ENCODE measurements at regions not wholly inside any gene's neighbourhood (a gene's known extent, or its start where the extent isn't known, plus 50 kb on each side); places are given as distances from the start of the nearest gene placed in this dataset.
A peak's percentile ranks its signal among the peaks of the same experiment; 100 is the strongest.

GRCh38 chrX:13427441-13428052 lies 107.7 kb upstream of the ATXN3L start:
- no peak for FAIRE-seq
- peak overlapping the region; percentile 11 for H3K9ac ChIP-seq (ENCODE audit: control insufficient read depth, extremely low read depth, insufficient read depth, low read length)
- no peak for DNase-seq (ENCODE audit: low read depth, low spot score)

DNA sequence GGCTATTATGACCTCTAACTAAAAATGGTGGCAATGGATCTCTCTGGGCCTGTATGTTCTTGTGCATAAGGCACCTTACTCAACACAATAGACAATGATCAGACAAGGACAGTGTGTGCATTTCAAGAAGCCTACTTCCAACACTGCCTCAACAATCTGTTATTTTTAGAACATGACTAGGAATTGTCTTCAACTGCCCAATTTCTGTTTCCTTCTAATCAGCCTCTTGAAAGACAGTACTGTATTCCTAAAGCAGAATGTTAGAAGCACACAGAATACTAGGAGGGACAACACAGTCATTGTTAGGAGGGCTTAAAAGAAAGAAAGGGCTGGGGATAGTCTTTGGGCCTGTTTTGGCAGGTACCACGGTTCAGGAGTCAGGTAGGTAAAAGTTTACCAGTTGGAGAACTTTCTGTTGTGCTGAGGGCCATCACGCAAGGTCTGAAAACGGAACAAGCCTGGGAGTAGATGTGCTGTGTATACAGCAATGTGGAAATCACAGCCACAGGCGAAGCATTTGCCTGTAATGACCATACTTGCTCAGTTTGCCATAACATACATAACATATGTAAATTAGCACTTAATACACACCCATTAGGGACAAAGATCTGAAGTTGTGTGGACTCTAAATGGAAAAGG lies 100.8 kb upstream of the ATXN3L start:
- FAIRE-seq: peak; percentile 49
- no peaks in the 10 kb centered on the region for H3K27me3 ChIP-seq (ENCODE audit: control insufficient read depth, extremely low read depth, insufficient read depth, low read length)
- peak overlapping the region; percentile 6 for H2AFZ ChIP-seq (ENCODE audit: control insufficient read depth, low read length)
- no peaks in the 10 kb centered on the region for H3K36me3 ChIP-seq (ENCODE audit: control insufficient read depth in 2 of 2, extremely low read depth in 1 of 2, insufficient read depth in 2 of 2, low read length in 2 of 2)
- H3K79me2 ChIP-seq (ENCODE audit: control insufficient read depth, insufficient read depth, low read length): no peaks in the 10 kb centered on the region
- TF ChIP-seq, protein P1, sequence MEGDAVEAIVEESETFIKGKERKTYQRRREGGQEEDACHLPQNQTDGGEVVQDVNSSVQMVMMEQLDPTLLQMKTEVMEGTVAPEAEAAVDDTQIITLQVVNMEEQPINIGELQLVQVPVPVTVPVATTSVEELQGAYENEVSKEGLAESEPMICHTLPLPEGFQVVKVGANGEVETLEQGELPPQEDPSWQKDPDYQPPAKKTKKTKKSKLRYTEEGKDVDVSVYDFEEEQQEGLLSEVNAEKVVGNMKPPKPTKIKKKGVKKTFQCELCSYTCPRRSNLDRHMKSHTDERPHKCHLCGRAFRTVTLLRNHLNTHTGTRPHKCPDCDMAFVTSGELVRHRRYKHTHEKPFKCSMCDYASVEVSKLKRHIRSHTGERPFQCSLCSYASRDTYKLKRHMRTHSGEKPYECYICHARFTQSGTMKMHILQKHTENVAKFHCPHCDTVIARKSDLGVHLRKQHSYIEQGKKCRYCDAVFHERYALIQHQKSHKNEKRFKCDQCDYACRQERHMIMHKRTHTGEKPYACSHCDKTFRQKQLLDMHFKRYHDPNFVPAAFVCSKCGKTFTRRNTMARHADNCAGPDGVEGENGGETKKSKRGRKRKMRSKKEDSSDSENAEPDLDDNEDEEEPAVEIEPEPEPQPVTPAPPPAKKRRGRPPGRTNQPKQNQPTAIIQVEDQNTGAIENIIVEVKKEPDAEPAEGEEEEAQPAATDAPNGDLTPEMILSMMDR (optimal IDR thresholded peaks at IDR 0.05 in 1 of 3, IDR thresholded peaks at IDR 0.05 in 1 of 3, conservative IDR thresholded peaks at IDR 0.05 in 1 of 3; ENCODE audit: extremely low read depth in 1 of 3, insufficient read depth in 2 of 3, low read length in 3 of 3): no peak
- no peak for TF ChIP-seq EZH2 (IDR thresholded peaks at IDR 0.05; ENCODE audit: low read length)
- no peak overlapping the region for H3K9ac ChIP-seq (ENCODE audit: control insufficient read depth, extremely low read depth, insufficient read depth, low read length)
- no peaks in the 10 kb centered on the region for H3K9me3 ChIP-seq (ENCODE audit: control insufficient read depth, low read depth, low read length)
- H3K9me1 ChIP-seq (ENCODE audit: control insufficient read depth, extremely low read depth, insufficient read depth, low read length): no peaks in the 10 kb centered on the region
- no peak for DNase-seq (ENCODE audit: low read depth, low spot score)
- no peak overlapping the region for H3K4me2 ChIP-seq (ENCODE audit: control insufficient read depth, extremely low read depth, insufficient read depth, low read depth, low read length)
- peaks cover 21% of the 10 kb centered on the region for H3K4me1 ChIP-seq (ENCODE audit: control insufficient read depth, extremely low read depth, insufficient read depth, low read length)
- H3K27ac ChIP-seq (ENCODE audit: control insufficient read depth, insufficient read depth, low read length): no peak overlapping the region
- no peaks in the 10 kb centered on the region for H4K20me1 ChIP-seq (ENCODE audit: control insufficient read depth, extremely low read depth, insufficient read depth, low read length)
- H3K4me3 ChIP-seq (ENCODE audit: control insufficient read depth in 2 of 3, extremely low read depth in 1 of 3, insufficient read depth in 2 of 3, low read depth in 1 of 3, low read length in 3 of 3): no peak overlapping the region
- dilution Hi-C loops (cut with MboI; ENCODE audit: extremely low pct_ligation_motif_present, low sequenced_read_pairs): no loop called here

More at GRCh38 chrX:13427441-13428052, 107.7 kb upstream of the ATXN3L start:
- H3K4me3 ChIP-seq (ENCODE audit: control insufficient read depth in 2 of 3, extremely low read depth in 1 of 3, insufficient read depth in 2 of 3, low read depth in 1 of 3, low read length in 3 of 3): no peak overlapping the region
- peaks cover 16% of the 10 kb centered on the region for H3K4me1 ChIP-seq (ENCODE audit: control insufficient read depth, extremely low read depth, insufficient read depth, low read length)
- no peaks in the 10 kb centered on the region for H3K27me3 ChIP-seq (ENCODE audit: control insufficient read depth, extremely low read depth, insufficient read depth, low read length)
- dilution Hi-C loops (cut with MboI; ENCODE audit: extremely low pct_ligation_motif_present, low sequenced_read_pairs): no loop called here
- peak overlapping the region; percentile 72 for H3K4me2 ChIP-seq (ENCODE audit: control insufficient read depth, extremely low read depth, insufficient read depth, low read depth, low read length)
- H3K9me3 ChIP-seq (ENCODE audit: control insufficient read depth, low read depth, low read length): no peaks in the 10 kb centered on the region
- no peak for TF ChIP-seq EZH2 (IDR thresholded peaks at IDR 0.05; ENCODE audit: low read length)
- TF ChIP-seq, protein P1 (optimal IDR thresholded peaks at IDR 0.05 in 1 of 3, IDR thresholded peaks at IDR 0.05 in 1 of 3, conservative IDR thresholded peaks at IDR 0.05 in 1 of 3; ENCODE audit: extremely low read depth in 1 of 3, insufficient read depth in 2 of 3, low read length in 3 of 3): no peak
- H4K20me1 ChIP-seq (ENCODE audit: control insufficient read depth, extremely low read depth, insufficient read depth, low read length): no peaks in the 10 kb centered on the region
- no peaks in the 10 kb centered on the region for H3K9me1 ChIP-seq (ENCODE audit: control insufficient read depth, extremely low read depth, insufficient read depth, low read length)
- peak overlapping the region; percentile 88 for H3K27ac ChIP-seq (ENCODE audit: control insufficient read depth, insufficient read depth, low read length)
- H3K79me2 ChIP-seq (ENCODE audit: control insufficient read depth, insufficient read depth, low read length): no peaks in the 10 kb centered on the region
- H3K36me3 ChIP-seq (ENCODE audit: control insufficient read depth in 2 of 2, extremely low read depth in 1 of 2, insufficient read depth in 2 of 2, low read length in 2 of 2): no peaks in the 10 kb centered on the region
- H2AFZ ChIP-seq (ENCODE audit: control insufficient read depth, low read length): peak overlapping the region; percentile 22

Measured in keratinocyte (primary cell).